ENCODE measurements at regions not wholly inside any gene's neighbourhood (a gene's known extent, or its start where the extent isn't known, plus 50 kb on each side); places are given as distances from the start of the nearest gene placed in this dataset.

DNA sequence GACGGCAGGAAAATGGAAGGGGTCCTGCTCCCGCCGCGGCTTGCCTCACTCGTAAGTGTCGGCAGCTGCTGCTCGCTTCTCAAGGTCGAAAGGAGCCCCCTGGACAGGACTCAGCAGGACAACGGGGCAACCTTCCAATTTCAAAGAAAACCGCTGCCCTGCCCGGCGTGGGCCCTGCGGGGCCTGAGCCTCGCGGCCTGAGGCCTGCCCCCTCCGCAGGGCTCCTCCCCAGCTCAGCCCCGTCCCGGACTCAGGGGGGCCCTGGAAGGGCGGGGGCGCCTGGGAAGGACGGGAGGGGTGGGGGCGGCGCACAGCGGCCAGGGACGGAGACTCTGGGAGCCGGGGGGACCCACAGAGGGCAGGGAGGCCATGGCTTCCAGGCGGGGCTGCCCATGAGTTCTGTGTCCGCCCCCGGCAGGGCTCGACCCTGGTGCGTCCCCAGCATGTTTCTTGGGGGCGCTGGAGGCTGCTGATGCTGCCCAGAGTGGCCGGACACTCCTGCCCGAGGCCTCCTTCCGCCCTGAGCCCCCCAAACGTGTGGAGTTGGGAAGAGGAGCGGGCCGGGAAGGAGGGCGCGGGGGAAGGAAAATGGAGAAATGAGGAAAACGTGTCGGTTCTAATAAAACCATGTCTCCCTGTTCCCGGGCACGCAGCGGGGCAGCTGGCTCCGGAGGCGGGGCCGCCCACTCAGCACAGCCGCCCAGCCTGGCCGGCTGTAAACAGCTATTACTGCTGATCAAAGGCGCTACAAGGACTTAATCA is 114.6 kb downstream of the DLL1 start:
- no peaks in the 10 kb centered on the region for H3K27me3 ChIP-seq (ENCODE audit: insufficient read depth, low read length)
- no peak overlapping the region for H3K4me3 ChIP-seq (ENCODE audit: insufficient read depth, low read length)
- TF ChIP-seq, protein P1, sequence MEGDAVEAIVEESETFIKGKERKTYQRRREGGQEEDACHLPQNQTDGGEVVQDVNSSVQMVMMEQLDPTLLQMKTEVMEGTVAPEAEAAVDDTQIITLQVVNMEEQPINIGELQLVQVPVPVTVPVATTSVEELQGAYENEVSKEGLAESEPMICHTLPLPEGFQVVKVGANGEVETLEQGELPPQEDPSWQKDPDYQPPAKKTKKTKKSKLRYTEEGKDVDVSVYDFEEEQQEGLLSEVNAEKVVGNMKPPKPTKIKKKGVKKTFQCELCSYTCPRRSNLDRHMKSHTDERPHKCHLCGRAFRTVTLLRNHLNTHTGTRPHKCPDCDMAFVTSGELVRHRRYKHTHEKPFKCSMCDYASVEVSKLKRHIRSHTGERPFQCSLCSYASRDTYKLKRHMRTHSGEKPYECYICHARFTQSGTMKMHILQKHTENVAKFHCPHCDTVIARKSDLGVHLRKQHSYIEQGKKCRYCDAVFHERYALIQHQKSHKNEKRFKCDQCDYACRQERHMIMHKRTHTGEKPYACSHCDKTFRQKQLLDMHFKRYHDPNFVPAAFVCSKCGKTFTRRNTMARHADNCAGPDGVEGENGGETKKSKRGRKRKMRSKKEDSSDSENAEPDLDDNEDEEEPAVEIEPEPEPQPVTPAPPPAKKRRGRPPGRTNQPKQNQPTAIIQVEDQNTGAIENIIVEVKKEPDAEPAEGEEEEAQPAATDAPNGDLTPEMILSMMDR (IDR thresholded peaks at IDR 0.05; ENCODE audit: extremely low read depth, low read depth, low read length), result no peak
- no peak overlapping the region for H3K27ac ChIP-seq (ENCODE audit: low read depth, low read length)
- no peaks in the 10 kb centered on the region for H3K9me3 ChIP-seq (ENCODE audit: low read depth, low read length)
- no peak overlapping the region for H2AFZ ChIP-seq (ENCODE audit: low read length)
- H3K36me3 ChIP-seq (ENCODE audit: insufficient read depth, low read length), result no peaks in the 10 kb centered on the region
- DNase-seq (ENCODE audit: insufficient read length, low spot score, missing footprints), result peak; percentile 80
- no peaks in the 10 kb centered on the region for H3K79me2 ChIP-seq (ENCODE audit: insufficient read depth, low read length)
- H4K20me1 ChIP-seq (ENCODE audit: insufficient read depth, low read length), result no peaks in the 10 kb centered on the region
- H3K4me1 ChIP-seq (ENCODE audit: insufficient read depth, low read length), result no peaks in the 10 kb centered on the region
- H3K4me2 ChIP-seq (ENCODE audit: insufficient read depth, low read length), result no peak overlapping the region

DNA sequence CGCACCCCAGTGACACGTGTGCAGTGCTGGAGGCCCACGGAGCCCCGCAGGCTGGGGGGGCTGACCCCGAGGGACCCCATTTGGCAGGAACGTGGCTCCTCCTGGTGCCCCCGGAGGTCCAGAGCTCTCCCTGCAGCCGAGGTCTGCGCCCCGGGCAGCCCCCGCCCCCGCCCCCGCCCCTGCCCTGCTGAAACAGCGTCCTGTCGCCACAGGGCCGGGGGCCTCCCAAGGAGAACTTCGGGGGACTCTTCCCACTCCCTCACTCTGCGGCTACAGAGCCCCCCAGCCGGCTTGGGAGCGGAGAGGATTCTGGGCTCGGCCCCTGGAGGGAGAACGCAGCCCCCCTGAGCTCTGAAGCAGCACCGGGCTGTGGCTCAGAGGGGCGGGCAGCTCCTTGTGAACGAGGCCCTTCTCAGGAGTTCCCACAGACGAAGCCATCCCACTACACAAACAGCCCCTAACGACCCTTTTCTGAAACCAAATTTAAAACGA is 115.2 kb downstream of the DLL1 start:
- no peaks in the 10 kb centered on the region for H4K20me1 ChIP-seq (ENCODE audit: insufficient read depth, low read length)
- TF ChIP-seq, protein P1 (IDR thresholded peaks at IDR 0.05; ENCODE audit: extremely low read depth, low read depth, low read length), result no peak
- H3K4me1 ChIP-seq (ENCODE audit: insufficient read depth, low read length), result no peaks in the 10 kb centered on the region
- H3K4me2 ChIP-seq (ENCODE audit: insufficient read depth, low read length), result no peak overlapping the region
- no peaks in the 10 kb centered on the region for H3K9me3 ChIP-seq (ENCODE audit: low read depth, low read length)
- no peak overlapping the region for H3K4me3 ChIP-seq (ENCODE audit: insufficient read depth, low read length)
- DNase-seq (ENCODE audit: insufficient read length, low spot score, missing footprints), result peak; percentile 66
- no peaks in the 10 kb centered on the region for H3K79me2 ChIP-seq (ENCODE audit: insufficient read depth, low read length)
- H2AFZ ChIP-seq (ENCODE audit: low read length), result no peak overlapping the region
- H3K27me3 ChIP-seq (ENCODE audit: insufficient read depth, low read length), result no peaks in the 10 kb centered on the region
- no peak overlapping the region for H3K27ac ChIP-seq (ENCODE audit: low read depth, low read length)
- no peaks in the 10 kb centered on the region for H3K36me3 ChIP-seq (ENCODE audit: insufficient read depth, low read length)

DNA sequence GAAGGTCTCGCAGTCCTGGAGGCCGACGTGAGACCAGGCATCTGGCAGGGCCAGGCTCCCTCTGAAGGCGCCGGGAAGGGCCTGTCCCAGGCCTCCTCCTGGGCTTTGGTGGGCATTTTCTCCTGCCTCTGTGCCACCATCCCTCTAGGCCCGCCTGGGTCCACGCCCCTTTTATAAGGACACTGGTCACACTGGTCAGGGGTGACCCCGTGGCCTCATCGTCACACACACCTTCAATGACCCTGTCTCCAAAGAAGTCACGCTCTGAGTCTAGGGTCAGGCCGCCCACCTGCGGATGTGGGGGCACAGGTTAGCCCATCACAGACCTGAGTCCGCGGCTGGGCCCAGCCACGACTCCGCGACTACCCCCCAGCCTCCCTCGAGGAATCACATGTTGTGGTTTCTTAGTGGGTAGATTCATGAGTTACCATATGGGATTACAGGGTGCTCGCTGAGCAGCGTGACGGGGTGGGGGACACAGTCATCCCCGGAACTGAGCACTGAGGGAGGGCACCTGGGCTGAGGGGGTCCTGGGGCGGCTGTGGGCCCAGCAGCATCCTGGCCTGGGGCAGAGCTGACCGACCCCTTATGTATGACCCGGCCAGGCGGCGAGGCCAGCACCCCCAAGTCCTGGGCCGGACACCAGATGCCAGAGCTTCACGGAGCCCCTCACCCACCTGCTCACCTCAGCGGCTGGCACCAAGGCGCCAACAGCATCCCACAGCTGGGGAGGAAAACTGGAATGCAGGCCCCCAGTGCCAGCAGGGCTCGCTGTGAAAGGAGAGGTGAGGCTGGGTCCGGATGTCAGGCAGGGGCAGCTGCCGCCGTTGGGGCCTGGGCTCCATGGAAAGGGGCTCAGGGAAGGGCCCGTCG is 115.9 kb downstream of the DLL1 start:
- H4K20me1 ChIP-seq (ENCODE audit: insufficient read depth, low read length), result no peaks in the 10 kb centered on the region
- H3K4me2 ChIP-seq (ENCODE audit: insufficient read depth, low read length), result no peak overlapping the region
- TF ChIP-seq, protein P1 (IDR thresholded peaks at IDR 0.05; ENCODE audit: extremely low read depth, low read depth, low read length), result no peak
- no peak overlapping the region for H3K4me3 ChIP-seq (ENCODE audit: insufficient read depth, low read length)
- no peak overlapping the region for H3K27ac ChIP-seq (ENCODE audit: low read depth, low read length)
- H3K79me2 ChIP-seq (ENCODE audit: insufficient read depth, low read length), result no peaks in the 10 kb centered on the region
- no peaks in the 10 kb centered on the region for H3K27me3 ChIP-seq (ENCODE audit: insufficient read depth, low read length)
- H3K9me3 ChIP-seq (ENCODE audit: low read depth, low read length), result no peaks in the 10 kb centered on the region
- H2AFZ ChIP-seq (ENCODE audit: low read length), result no peak overlapping the region
- DNase-seq (ENCODE audit: insufficient read length, low spot score, missing footprints), result peak; percentile 63
- H3K4me1 ChIP-seq (ENCODE audit: insufficient read depth, low read length), result no peaks in the 10 kb centered on the region
- H3K36me3 ChIP-seq (ENCODE audit: insufficient read depth, low read length), result no peaks in the 10 kb centered on the region

Data from osteoblast (primary cell).